ENCODE measurements at regions not wholly inside any gene's neighbourhood (a gene's known extent, or its start where the extent isn't known, plus 50 kb on each side); places are given as distances from the start of the nearest gene placed in this dataset.

DNA sequence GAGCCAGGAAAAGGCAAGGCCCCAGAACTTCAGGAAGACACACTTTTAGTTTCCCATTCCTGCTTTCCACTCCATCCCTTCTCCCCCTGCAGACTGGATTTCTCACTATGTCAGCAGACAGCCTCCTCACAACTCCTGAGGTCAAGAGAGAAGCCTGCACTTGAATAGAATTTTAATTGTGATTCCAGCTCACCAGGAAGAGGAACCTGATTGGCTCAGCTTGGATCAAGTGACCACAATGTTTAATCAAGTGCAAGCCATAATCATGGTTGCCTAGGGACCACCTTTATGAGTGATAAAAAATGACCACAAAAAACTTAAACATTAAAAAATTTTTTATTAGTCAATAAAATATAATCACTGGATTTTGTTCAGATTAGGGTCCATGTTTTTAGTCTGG, 244.7 kb upstream of the RHOBTB1 start:
- Histone ChIP-seq H2AFZ (ENCODE audit: low read depth, low read length, severe bottlenecking) (no peak overlapping the region), H4K20me1 (ENCODE audit: low read depth, low read length) (no peaks in the 10 kb centered on the region), H3K27ac (ENCODE audit: low read depth, low read length) (no peak overlapping the region)

DNA sequence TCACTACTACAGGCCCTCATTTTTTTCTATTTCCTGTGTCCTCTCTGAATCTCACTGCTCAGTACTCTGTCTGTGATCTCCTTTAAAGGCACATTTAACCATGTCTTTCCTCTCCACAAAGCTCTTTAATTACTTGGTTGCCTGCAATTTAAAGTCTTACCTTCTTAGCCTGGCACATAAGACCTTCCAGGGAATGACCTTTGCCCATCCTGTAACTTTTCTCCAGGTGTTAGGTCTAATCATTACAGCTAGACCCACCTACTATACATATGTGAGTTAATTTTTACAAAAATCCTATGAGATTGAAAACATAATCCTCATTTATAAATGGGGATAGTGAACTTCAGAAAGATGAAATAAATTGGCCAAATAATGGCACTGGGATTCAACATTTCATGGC, 244.1 kb upstream of the RHOBTB1 start:
- TF ChIP-seq, protein P1, sequence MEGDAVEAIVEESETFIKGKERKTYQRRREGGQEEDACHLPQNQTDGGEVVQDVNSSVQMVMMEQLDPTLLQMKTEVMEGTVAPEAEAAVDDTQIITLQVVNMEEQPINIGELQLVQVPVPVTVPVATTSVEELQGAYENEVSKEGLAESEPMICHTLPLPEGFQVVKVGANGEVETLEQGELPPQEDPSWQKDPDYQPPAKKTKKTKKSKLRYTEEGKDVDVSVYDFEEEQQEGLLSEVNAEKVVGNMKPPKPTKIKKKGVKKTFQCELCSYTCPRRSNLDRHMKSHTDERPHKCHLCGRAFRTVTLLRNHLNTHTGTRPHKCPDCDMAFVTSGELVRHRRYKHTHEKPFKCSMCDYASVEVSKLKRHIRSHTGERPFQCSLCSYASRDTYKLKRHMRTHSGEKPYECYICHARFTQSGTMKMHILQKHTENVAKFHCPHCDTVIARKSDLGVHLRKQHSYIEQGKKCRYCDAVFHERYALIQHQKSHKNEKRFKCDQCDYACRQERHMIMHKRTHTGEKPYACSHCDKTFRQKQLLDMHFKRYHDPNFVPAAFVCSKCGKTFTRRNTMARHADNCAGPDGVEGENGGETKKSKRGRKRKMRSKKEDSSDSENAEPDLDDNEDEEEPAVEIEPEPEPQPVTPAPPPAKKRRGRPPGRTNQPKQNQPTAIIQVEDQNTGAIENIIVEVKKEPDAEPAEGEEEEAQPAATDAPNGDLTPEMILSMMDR (IDR thresholded peaks at IDR 0.05; ENCODE audit: insufficient read depth, low read length, poor library complexity, severe bottlenecking), result no peak
- TF ChIP-seq EZH2phosphoT487 (conservative IDR thresholded peaks at IDR 0.05; ENCODE audit: low read length), result no peak
- H3F3A ChIP-seq (ENCODE audit: insufficient read depth), result no peaks in the 10 kb centered on the region
- no peak overlapping the region for H2AFZ ChIP-seq (ENCODE audit: low read depth, low read length, severe bottlenecking)
- no peak overlapping the region for H3K4me2 ChIP-seq (ENCODE audit: low read depth, low read length, poor library complexity, severe bottlenecking)
- no peaks in the 10 kb centered on the region for H3K79me2 ChIP-seq (ENCODE audit: insufficient read depth, low read length)
- H4K20me1 ChIP-seq (ENCODE audit: low read depth, low read length), result no peaks in the 10 kb centered on the region
- no peaks in the 10 kb centered on the region for H3K36me3 ChIP-seq (ENCODE audit: low read length)
- no peaks in the 10 kb centered on the region for H3K27me3 ChIP-seq (ENCODE audit: low read length)
- no peak overlapping the region for H3K9ac ChIP-seq (ENCODE audit: low read length)
- H3K9me2 ChIP-seq (replicated peaks; ENCODE audit: insufficient read depth, low read length), result no peaks in the 10 kb centered on the region
- H3K27ac ChIP-seq (ENCODE audit: low read depth, low read length), result no peak overlapping the region
- H3K9me3 ChIP-seq (ENCODE audit: insufficient read depth, low read length), result no peaks in the 10 kb centered on the region
- no peak overlapping the region for H3K4me3 ChIP-seq (ENCODE audit: insufficient read depth, low read length, poor library complexity, severe bottlenecking)

More for the DNA sequence above, 244.7 kb upstream of the RHOBTB1 start:
- no peaks in the 10 kb centered on the region for H3K9me2 ChIP-seq (replicated peaks; ENCODE audit: insufficient read depth, low read length)
- no peaks in the 10 kb centered on the region for H3K79me2 ChIP-seq (ENCODE audit: insufficient read depth, low read length)
- no peak overlapping the region for H3K4me2 ChIP-seq (ENCODE audit: low read depth, low read length, poor library complexity, severe bottlenecking)
- no peaks in the 10 kb centered on the region for H3K36me3 ChIP-seq (ENCODE audit: low read length)
- no peak overlapping the region for H3K4me3 ChIP-seq (ENCODE audit: insufficient read depth, low read length, poor library complexity, severe bottlenecking)
- H3K9ac ChIP-seq (ENCODE audit: low read length), result no peak overlapping the region
- TF ChIP-seq, protein P1 (IDR thresholded peaks at IDR 0.05; ENCODE audit: insufficient read depth, low read length, poor library complexity, severe bottlenecking), result no peak
- TF ChIP-seq EZH2phosphoT487 (conservative IDR thresholded peaks at IDR 0.05; ENCODE audit: low read length), result no peak
- no peaks in the 10 kb centered on the region for H3K27me3 ChIP-seq (ENCODE audit: low read length)
- H3K9me3 ChIP-seq (ENCODE audit: insufficient read depth, low read length), result no peaks in the 10 kb centered on the region
- H3F3A ChIP-seq (ENCODE audit: insufficient read depth), result no peaks in the 10 kb centered on the region

DNA sequence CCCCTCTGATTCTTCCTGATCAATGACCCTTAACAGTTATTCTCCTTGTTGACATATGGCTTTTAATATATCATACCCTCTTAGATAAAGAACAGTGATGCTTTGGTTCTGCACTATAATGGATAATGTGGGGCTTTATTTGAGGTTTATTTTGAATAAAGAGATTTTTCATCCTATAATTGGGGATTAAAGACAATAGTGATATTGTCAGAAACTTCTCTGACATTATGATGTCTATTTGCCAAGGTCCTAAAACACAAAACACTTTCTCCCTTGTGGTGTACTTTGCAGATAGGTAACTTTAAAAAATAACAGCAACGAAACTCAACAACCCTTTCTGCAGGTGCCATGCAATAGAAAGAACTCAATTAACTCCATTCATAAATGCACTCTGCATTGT, 243.6 kb upstream of the RHOBTB1 start:
- no peak overlapping the region for H3K4me2 ChIP-seq (ENCODE audit: low read depth, low read length, poor library complexity, severe bottlenecking)
- no peaks in the 10 kb centered on the region for H3F3A ChIP-seq (ENCODE audit: insufficient read depth)
- no peaks in the 10 kb centered on the region for H3K36me3 ChIP-seq (ENCODE audit: low read length)
- H3K9me2 ChIP-seq (replicated peaks; ENCODE audit: insufficient read depth, low read length), result no peaks in the 10 kb centered on the region
- H4K20me1 ChIP-seq (ENCODE audit: low read depth, low read length), result no peaks in the 10 kb centered on the region
- H3K9ac ChIP-seq (ENCODE audit: low read length), result no peak overlapping the region
- no peak overlapping the region for H2AFZ ChIP-seq (ENCODE audit: low read depth, low read length, severe bottlenecking)
- no peak overlapping the region for H3K4me3 ChIP-seq (ENCODE audit: insufficient read depth, low read length, poor library complexity, severe bottlenecking)
- H3K9me3 ChIP-seq (ENCODE audit: insufficient read depth, low read length), result no peaks in the 10 kb centered on the region
- no peaks in the 10 kb centered on the region for H3K79me2 ChIP-seq (ENCODE audit: insufficient read depth, low read length)
- H3K27ac ChIP-seq (ENCODE audit: low read depth, low read length), result no peak overlapping the region
- H3K27me3 ChIP-seq (ENCODE audit: low read length), result no peaks in the 10 kb centered on the region
- TF ChIP-seq, protein P1 (IDR thresholded peaks at IDR 0.05; ENCODE audit: insufficient read depth, low read length, poor library complexity, severe bottlenecking), result no peak
- no peak for TF ChIP-seq EZH2phosphoT487 (conservative IDR thresholded peaks at IDR 0.05; ENCODE audit: low read length)

All from SU-DHL-6 (cell line).